Right atrium auricular region (tissue), 2 donors: ENCODE measurements at regions not wholly inside any gene's neighbourhood (a gene's known extent, or its start where the extent isn't known, plus 50 kb on each side); places are given as distances from the start of the nearest gene placed in this dataset.
"Not testable (repeated sequence)": the region's sequence is repeated elsewhere in the genome, so short reads cannot be mapped to it uniquely, and the experiment has no call there.

ENCODE experiments used
- DNase-seq: peaks from one replicate; pipeline ENCODE4 v3.0.0-alpha.2; 2019; ENCODE audit warnings: low spot score
- H3K27ac ChIP-seq, 2 donors: fragments of 200-600 bp; sonication (generic); 1 replicate in 1 of 2; 2 replicates in 1 of 2; pipeline ENCODE4 v1.5.1; 2016 to 2019
- H3K27me3 ChIP-seq, 2 donors: fragments of 200-600 bp; sonication (generic); one replicate each; pipeline versions ENCODE4 v1.5.1 to v1.6.0; 2017 to 2019
- H3K36me3 ChIP-seq: fragments of 200-600 bp; sonication (generic); one replicate; pipeline ENCODE4 v1.5.1; 2016
- H3K4me1 ChIP-seq, 2 donors: fragments of 200-600 bp; sonication (generic); one replicate each; pipeline versions ENCODE4 v1.5.1 to v1.6.0; 2017 to 2019
- H3K4me3 ChIP-seq, 2 donors: fragments of 200-600 bp; sonication (generic); 1 replicate in 1 of 2; 2 replicates in 1 of 2; pipeline ENCODE4 v1.5.1; 2017 to 2019; ENCODE audit warnings: mild to moderate bottlenecking in 1 of 2, moderate library complexity in 1 of 2
- H3K9me3 ChIP-seq, 2 donors: fragments of 200-600 bp; sonication (generic); one replicate each; pipeline ENCODE4 v1.5.1; 2019
- TF ChIP-seq, protein P1 (sequence below), 2 donors: fragments of 200-600 bp; sonication (generic); IDR thresholded peaks; one replicate each; pipeline ENCODE4 v1.5.1; 2019; ENCODE audit warnings: antibody characterized with exemption in 2 of 2

- H3K9me3 ChIP-seq: no peaks in the 10 kb centered on the region
- TF ChIP-seq, protein P1, sequence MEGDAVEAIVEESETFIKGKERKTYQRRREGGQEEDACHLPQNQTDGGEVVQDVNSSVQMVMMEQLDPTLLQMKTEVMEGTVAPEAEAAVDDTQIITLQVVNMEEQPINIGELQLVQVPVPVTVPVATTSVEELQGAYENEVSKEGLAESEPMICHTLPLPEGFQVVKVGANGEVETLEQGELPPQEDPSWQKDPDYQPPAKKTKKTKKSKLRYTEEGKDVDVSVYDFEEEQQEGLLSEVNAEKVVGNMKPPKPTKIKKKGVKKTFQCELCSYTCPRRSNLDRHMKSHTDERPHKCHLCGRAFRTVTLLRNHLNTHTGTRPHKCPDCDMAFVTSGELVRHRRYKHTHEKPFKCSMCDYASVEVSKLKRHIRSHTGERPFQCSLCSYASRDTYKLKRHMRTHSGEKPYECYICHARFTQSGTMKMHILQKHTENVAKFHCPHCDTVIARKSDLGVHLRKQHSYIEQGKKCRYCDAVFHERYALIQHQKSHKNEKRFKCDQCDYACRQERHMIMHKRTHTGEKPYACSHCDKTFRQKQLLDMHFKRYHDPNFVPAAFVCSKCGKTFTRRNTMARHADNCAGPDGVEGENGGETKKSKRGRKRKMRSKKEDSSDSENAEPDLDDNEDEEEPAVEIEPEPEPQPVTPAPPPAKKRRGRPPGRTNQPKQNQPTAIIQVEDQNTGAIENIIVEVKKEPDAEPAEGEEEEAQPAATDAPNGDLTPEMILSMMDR (IDR thresholded peaks at IDR 0.05): no peak
- no peak for DNase-seq
- H3K27ac ChIP-seq: no peak overlapping the region
- no peaks in the 10 kb centered on the region for H3K4me1 ChIP-seq
- H3K36me3 ChIP-seq: no peaks in the 10 kb centered on the region
- no peak overlapping the region for H3K4me3 ChIP-seq
- H3K27me3 ChIP-seq: no peaks in the 10 kb centered on the region
Measured at GRCh38 chr4:66946761-66947160, 598.5 kb downstream of the CENPC start.

DNA sequence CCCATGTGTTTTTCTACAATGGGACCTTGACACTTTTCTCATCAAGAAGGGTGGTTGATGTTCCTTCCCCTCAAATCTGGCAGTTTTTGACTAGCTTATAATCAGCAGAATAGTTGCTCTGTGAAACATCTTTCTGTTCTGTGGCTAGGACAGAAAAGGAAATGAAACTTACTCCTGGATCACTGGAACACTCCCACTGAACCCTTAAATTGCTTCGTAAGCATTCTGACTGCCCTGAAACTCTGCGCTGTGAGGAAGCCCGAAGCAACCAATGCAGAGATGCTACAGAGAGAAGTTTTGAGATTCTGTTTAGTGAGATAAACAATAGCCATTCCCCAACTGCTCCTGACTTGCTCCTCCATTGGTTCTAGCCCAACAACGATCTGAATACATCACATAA, 602.2 kb downstream of the CENPC start:
- Histone ChIP-seq H3K9me3 (no peaks in the 10 kb centered on the region), H3K27me3 (no peaks in the 10 kb centered on the region), H3K4me3 (no peak overlapping the region), H3K27ac (no peak overlapping the region), H3K36me3 (no peaks in the 10 kb centered on the region), H3K4me1 (no peaks in the 10 kb centered on the region)
- TF ChIP-seq, protein P1 (IDR thresholded peaks at IDR 0.05): no peak
- DNase-seq: no peak

DNA sequence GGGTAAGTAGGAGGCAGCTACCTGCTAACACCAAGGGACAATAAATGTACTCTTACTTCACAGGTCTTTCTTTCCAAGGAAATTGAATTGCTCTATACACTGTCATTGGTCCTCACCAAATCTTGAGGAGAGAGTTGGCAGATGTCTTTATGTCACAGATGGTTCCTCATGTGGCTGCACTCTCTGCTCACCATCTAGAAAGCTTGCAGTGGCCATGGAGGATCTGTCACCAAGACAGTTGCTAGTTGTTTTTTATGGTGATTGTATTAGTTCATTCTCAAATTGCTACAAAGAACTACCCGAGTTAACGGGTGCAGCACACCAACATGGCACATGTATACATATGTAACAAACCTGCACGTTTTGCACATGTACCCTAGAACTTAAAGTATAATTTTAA, 613.3 kb downstream of the CENPC start:
- not testable (repeated sequence) for H3K36me3 ChIP-seq, H3K9me3 ChIP-seq, H3K27ac ChIP-seq, H3K4me1 ChIP-seq, H3K27me3 ChIP-seq, DNase-seq, H3K4me3 ChIP-seq

GRCh38 chr4:66930206-66930605, 615.1 kb downstream of the CENPC start:
- H3K4me1 ChIP-seq: no peaks in the 10 kb centered on the region

DNA sequence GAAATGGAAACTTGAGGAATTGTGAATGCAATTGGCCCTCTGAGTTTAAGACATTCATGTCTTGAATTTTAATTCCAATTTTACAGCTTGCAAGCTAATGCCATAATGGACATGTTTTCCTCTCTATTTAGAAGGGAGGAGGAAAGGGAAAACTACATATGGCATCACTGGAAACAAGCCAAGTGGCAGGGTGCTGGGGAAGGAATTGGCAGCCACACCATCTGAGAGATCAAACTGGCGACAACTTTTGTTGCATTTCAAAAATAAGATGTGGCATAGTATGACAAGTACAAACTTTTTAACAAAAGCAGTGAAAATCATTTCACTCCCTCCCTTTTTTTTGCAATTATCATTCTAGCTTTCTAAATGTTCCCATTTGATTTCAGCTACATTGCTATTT, 615.6 kb downstream of the CENPC start:
- H3K27ac ChIP-seq: no peak overlapping the region
- TF ChIP-seq, protein P1 (IDR thresholded peaks at IDR 0.05): no peak

More at GRCh38 chr4:66930206-66930605, 615.1 kb downstream of the CENPC start:
- no peaks in the 10 kb centered on the region for H3K27me3 ChIP-seq
- no peaks in the 10 kb centered on the region for H3K36me3 ChIP-seq
- no peak overlapping the region for H3K4me3 ChIP-seq
- no peak for DNase-seq
- H3K27ac ChIP-seq: no peak overlapping the region
- TF ChIP-seq, protein P1 (IDR thresholded peaks at IDR 0.05): no peak
- no peaks in the 10 kb centered on the region for H3K9me3 ChIP-seq

GRCh38 chr4:66928881-66929280, 616.4 kb downstream of the CENPC start:
- not testable (repeated sequence) for H3K9me3 ChIP-seq, H3K4me3 ChIP-seq, H3K27me3 ChIP-seq, H3K4me1 ChIP-seq, H3K27ac ChIP-seq, H3K36me3 ChIP-seq, DNase-seq

More for the DNA sequence above, 615.6 kb downstream of the CENPC start:
- no peaks in the 10 kb centered on the region for H3K4me1 ChIP-seq
- H3K4me3 ChIP-seq: no peak overlapping the region
- no peaks in the 10 kb centered on the region for H3K27me3 ChIP-seq
- no peaks in the 10 kb centered on the region for H3K9me3 ChIP-seq
- no peaks in the 10 kb centered on the region for H3K36me3 ChIP-seq
- no peak for DNase-seq

DNA sequence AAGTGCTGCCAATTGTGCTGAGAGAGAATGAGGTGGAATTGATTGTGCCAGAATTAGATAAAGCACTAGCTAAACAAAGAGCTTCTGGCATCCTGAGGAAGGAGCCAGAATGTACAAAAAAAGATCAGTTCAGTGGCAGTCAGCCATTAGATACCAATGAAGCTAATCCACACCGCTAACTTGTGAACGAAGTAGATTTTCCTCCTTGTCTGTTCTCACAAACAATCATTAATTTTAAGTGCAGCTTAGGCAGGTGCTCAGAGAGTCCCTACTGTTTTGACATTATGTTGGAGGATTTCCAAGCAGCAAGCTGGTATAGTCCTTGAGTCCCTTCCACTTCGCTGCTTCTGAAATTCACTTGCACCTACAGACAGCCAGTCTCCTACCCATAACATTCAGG, 617.4 kb downstream of the CENPC start:
- peak overlapping the region in 1 of 2 donors; percentile 59 for H3K27ac ChIP-seq
- no peaks in the 10 kb centered on the region for H3K36me3 ChIP-seq
- no peaks in the 10 kb centered on the region for H3K9me3 ChIP-seq
- no peak overlapping the region for H3K4me3 ChIP-seq
- TF ChIP-seq, protein P1 (IDR thresholded peaks at IDR 0.05): no peak
- H3K27me3 ChIP-seq: no peaks in the 10 kb centered on the region
- no peak for DNase-seq
- no peaks in the 10 kb centered on the region for H3K4me1 ChIP-seq
